WTC11 (cell line): ENCODE measurements at regions not wholly inside any gene's neighbourhood (a gene's known extent, or its start where the extent isn't known, plus 50 kb on each side); places are given as distances from the start of the nearest gene placed in this dataset.

Experiments
- ATAC-seq: fragments of 200-7000 bp; cut with Tn5 transposase; 2 replicates; pipeline ENCODE4 v1.10.0; 2021; ENCODE audit warnings: mild to moderate bottlenecking, moderate library complexity
- CTCF ChIA-PET: fragments of 300-600 bp; sonication (Branson Sonifier 250); formaldehyde crosslinking; loops from one replicate; lab custom pipeline; 2021; ENCODE audit warnings: antibody characterized with exemption; lab: Charles Lee
- POLR2A ChIA-PET: fragments of 350-600 bp; sonication (Branson Sonifier 250); formaldehyde crosslinking; loops from one replicate; lab custom pipeline; 2021; ENCODE audit warnings: antibody characterized with exemption; lab: Charles Lee
- DNase-seq: peaks from one replicate; pipeline ENCODE4 v3.0.0; 2021; ENCODE audit warnings: low spot score
- H3K27ac Mint-ChIP-seq: 2 replicates; pipeline ENCODE4 v1.8.0; 2021; ENCODE audit warnings: mixed read lengths
- H3K27me3 Mint-ChIP-seq: 2 replicates; pipeline ENCODE4 v1.8.0; 2021; ENCODE audit warnings: low read depth, mild to moderate bottlenecking, moderate library complexity, mixed read lengths
- H3K36me3 Mint-ChIP-seq: 2 replicates; pipeline ENCODE4 v1.8.0; 2021; ENCODE audit warnings: mixed read lengths
- H3K4me1 Mint-ChIP-seq: 2 replicates; pipeline ENCODE4 v1.8.0; 2022; ENCODE audit warnings: mixed read lengths
- H3K4me3 Mint-ChIP-seq: 2 replicates; pipeline ENCODE4 v1.8.0; 2021; ENCODE audit warnings: mild to moderate bottlenecking, moderate library complexity, mixed read lengths
- H3K9me3 Mint-ChIP-seq: 2 replicates; pipeline ENCODE4 v1.8.0; 2021; ENCODE audit warnings: mixed read lengths
- AFF4 ChIP-seq: sonication (generic); formaldehyde crosslinking; IDR thresholded peaks from 2 replicates; pipeline ENCODE4 v1.8.1; 2023; ENCODE audit warnings: mild to moderate bottlenecking, missing genetic modification reagents, borderline replicate concordance
- ATF1 ChIP-seq: sonication (generic); formaldehyde crosslinking; IDR thresholded peaks from 2 replicates; pipeline ENCODE4 v1.8.1; 2023; ENCODE audit warnings: mild to moderate bottlenecking, moderate library complexity, missing genetic modification reagents
- ATF2 ChIP-seq: sonication (generic); formaldehyde crosslinking; IDR thresholded peaks from 2 replicates; pipeline ENCODE4 v1.8.1; 2022; ENCODE audit warnings: low read depth, missing genetic modification reagents, borderline replicate concordance
- FOXJ3 ChIP-seq: sonication (generic); formaldehyde crosslinking; IDR thresholded peaks from 2 replicates; pipeline ENCODE4 v1.9.0; 2021; ENCODE audit warnings: missing genetic modification reagents, mild to moderate bottlenecking, borderline replicate concordance
- GTF2I ChIP-seq: fragments of 250-450 bp; sonication (Bioruptor Pico); conservative IDR thresholded peaks from 2 replicates; pipeline ENCODE4 v1.4.0; 2021; ENCODE audit warnings: mild to moderate bottlenecking
- HMGXB4 ChIP-seq: sonication (generic); formaldehyde crosslinking; IDR thresholded peaks from 2 replicates; pipeline ENCODE4 v1.8.1; 2023; ENCODE audit warnings: mild to moderate bottlenecking, moderate library complexity, missing genetic modification reagents
- IRF1 ChIP-seq: sonication (generic); formaldehyde crosslinking; IDR thresholded peaks from 2 replicates; pipeline ENCODE4 v1.8.0; 2023; ENCODE audit warnings: missing genetic modification reagents
- JAZF1 ChIP-seq: fragments of 250-450 bp; sonication (Bioruptor Pico); IDR thresholded peaks from 2 replicates; pipeline ENCODE4 v1.9.0; 2021; ENCODE audit warnings: moderate library complexity, mild to moderate bottlenecking, inconsistent platforms
- MAX ChIP-seq: sonication (generic); formaldehyde crosslinking; IDR thresholded peaks from 2 replicates; pipeline ENCODE4 v1.8.0; 2022; ENCODE audit warnings: mild to moderate bottlenecking, missing genetic modification reagents
- NR1H2 ChIP-seq: sonication (generic); formaldehyde crosslinking; IDR thresholded peaks from 2 replicates; pipeline ENCODE4 v1.9.0; 2021; ENCODE audit warnings: mild to moderate bottlenecking, moderate library complexity, missing genetic modification reagents
- NR2C2 ChIP-seq: sonication (generic); formaldehyde crosslinking; IDR thresholded peaks from 2 replicates; pipeline ENCODE4 v1.8.0; 2022; ENCODE audit warnings: mild to moderate bottlenecking, missing genetic modification reagents
- NR3C1 ChIP-seq: sonication (generic); formaldehyde crosslinking; conservative IDR thresholded peaks from 2 replicates; pipeline ENCODE4 v1.8.1; 2023; ENCODE audit warnings: low read depth, mild to moderate bottlenecking, missing genetic modification reagents
- OVOL2 ChIP-seq: fragments of 250-450 bp; sonication (Bioruptor Pico); IDR thresholded peaks from 2 replicates; pipeline ENCODE4 v1.9.0; 2021; ENCODE audit warnings: mild to moderate bottlenecking, borderline replicate concordance
- SMAD4 ChIP-seq: sonication (generic); formaldehyde crosslinking; IDR thresholded peaks from 2 replicates; pipeline ENCODE4 v1.8.0; 2022; ENCODE audit warnings: mild to moderate bottlenecking, missing genetic modification reagents
- USF1 ChIP-seq: sonication (generic); formaldehyde crosslinking; IDR thresholded peaks from 2 replicates; pipeline ENCODE4 v1.8.0; 2022; ENCODE audit warnings: mild to moderate bottlenecking, missing genetic modification reagents
- ZNF138 ChIP-seq: sonication (generic); formaldehyde crosslinking; conservative IDR thresholded peaks from 2 replicates; pipeline ENCODE4 v1.8.1; 2022; ENCODE audit warnings: mild to moderate bottlenecking, moderate library complexity, missing genetic modification reagents
- ZNF425 ChIP-seq: fragments of 250-450 bp; sonication (Bioruptor Pico); conservative IDR thresholded peaks from 2 replicates; pipeline ENCODE4 v1.9.0; 2021; ENCODE audit warnings: mild to moderate bottlenecking
- ZSCAN18 ChIP-seq: fragments of 250-450 bp; sonication (Bioruptor Pico); IDR thresholded peaks from 2 replicates; pipeline ENCODE4 v2.1.2; 2022; ENCODE audit warnings: mild to moderate bottlenecking, moderate library complexity

- Mint-ChIP-seq H3K36me3 (no peaks in the 10 kb centered on the region), H3K27ac (no peak overlapping the region), H3K27me3 (no peaks in the 10 kb centered on the region), H3K4me1 (peaks cover 16% of the 10 kb centered on the region), H3K4me3 (no peak overlapping the region), H3K9me3 (peaks cover 6% of the 10 kb centered on the region; the same call in 1 of the 2 replicates)
- CTCF ChIA-PET: no interaction called here
- DNase-seq: no peak
- POLR2A ChIA-PET: no interaction called here
- ATAC-seq: no peak
- TF ChIP-seq FOXJ3 (CRISPR knock-in tag) (no peak), USF1 (CRISPR knock-in tag) (no peak), IRF1 (no peak), JAZF1 (CRISPR knock-in tag) (no peak), MAX (CRISPR knock-in tag) (no peak), AFF4 (CRISPR knock-in tag) (no peak), NR3C1 (CRISPR knock-in tag) (no peak), GTF2I (no peak), HMGXB4 (CRISPR knock-in tag) (no peak), ZNF138 (CRISPR knock-in tag) (no peak), NR1H2 (CRISPR knock-in tag) (no peak), SMAD4 (CRISPR knock-in tag) (no peak), ZSCAN18 (no peak), ATF1 (no peak), ATF2 (CRISPR knock-in tag) (no peak)
Observed at GRCh38 chr1:220457957-220458609, 69.9 kb upstream of the MARK1 start.

- peaks cover 14% of the 10 kb centered on the region for H3K4me1 Mint-ChIP-seq
- H3K27ac Mint-ChIP-seq: no peak overlapping the region
- CTCF ChIA-PET: no interaction called here
- H3K4me3 Mint-ChIP-seq: no peak overlapping the region
- no peaks in the 10 kb centered on the region for H3K36me3 Mint-ChIP-seq
- H3K9me3 Mint-ChIP-seq: peaks cover 6% of the 10 kb centered on the region; the same call in 1 of the 2 replicates
- ATAC-seq: no peak
- no peak for DNase-seq
- POLR2A ChIA-PET: no interaction called here
- H3K27me3 Mint-ChIP-seq: no peaks in the 10 kb centered on the region
- no peak for TF ChIP-seq GTF2I
- no peak for TF ChIP-seq USF1 (CRISPR knock-in tag)
- TF ChIP-seq OVOL2 (CRISPR knock-in tag): no peak
- TF ChIP-seq NR2C2 (CRISPR knock-in tag): no peak
- no peak for TF ChIP-seq ZNF425 (CRISPR knock-in tag)
Observed at GRCh38 chr1:220455559-220455958, 72.4 kb upstream of the MARK1 start.
